ENCODE measurements at regions not wholly inside any gene's neighbourhood (a gene's known extent, or its start where the extent isn't known, plus 50 kb on each side); places are given as distances from the start of the nearest gene placed in this dataset.

DNA sequence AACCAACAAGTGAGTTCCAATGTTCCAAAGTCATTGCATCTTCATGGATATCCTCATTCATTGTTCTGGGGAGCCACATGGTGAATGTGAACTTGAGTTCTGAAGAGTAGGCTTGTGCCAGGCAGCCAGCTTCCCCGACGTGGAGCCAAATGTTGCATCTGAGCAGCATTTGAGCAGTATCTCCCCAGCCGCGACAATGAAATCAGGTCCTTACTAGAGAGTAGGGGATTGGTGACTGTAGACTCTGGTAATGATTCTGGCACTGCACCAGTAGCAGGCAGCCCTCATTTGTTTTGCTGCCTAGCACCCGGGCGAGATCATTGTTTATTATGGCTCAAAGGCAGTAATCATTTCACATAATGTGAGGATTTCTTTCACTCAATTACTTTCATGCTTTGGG lies 451.4 kb upstream of the C9orf72 start:
- H4K8ac ChIP-seq (replicated peaks; ENCODE audit: insufficient read length, low read depth, low read length) = no peak overlapping the region
- no peaks in the 10 kb centered on the region for H3K27me3 Mint-ChIP-seq (ENCODE audit: low read depth)
- no peaks in the 10 kb centered on the region for H3K79me2 ChIP-seq (ENCODE audit: insufficient read depth, low read length)
- H2BK15ac ChIP-seq (ENCODE audit: low read depth, low read length) = no peak overlapping the region
- no peaks in the 10 kb centered on the region for H3K27me3 ChIP-seq (ENCODE audit: insufficient read depth, low read length)
- no peak overlapping the region for H2BK12ac ChIP-seq (ENCODE audit: insufficient read length, low read depth, low read length)
- H3K9ac ChIP-seq (ENCODE audit: extremely low read depth, insufficient read length, low read length) = no peak overlapping the region
- H3K4me1 Mint-ChIP-seq = peaks cover 12 to 14% of the 10 kb centered on the region in 2 experiments
- H3K36me3 Mint-ChIP-seq (ENCODE audit: insufficient read depth in 1 of 3, low read depth in 3 of 3) = no peaks in the 10 kb centered on the region
- no peak overlapping the region for H3K56ac ChIP-seq (ENCODE audit: insufficient read length, low read depth, low read length)
- no peak overlapping the region for H3K27ac Mint-ChIP-seq
- no peak overlapping the region for H2BK5ac ChIP-seq (ENCODE audit: insufficient read length, low read length)
- no peak overlapping the region for H2AFZ ChIP-seq (ENCODE audit: low read length)
- no CpG with 5 or more reads among the region's 6 CpGs for WGBS (ENCODE audit: extremely low coverage, insufficient read length, low lambda C conversion rate)
- no peak overlapping the region for H2BK20ac ChIP-seq (ENCODE audit: low read depth, low read length, poor library complexity, severe bottlenecking)
- no peak overlapping the region for H3K27ac ChIP-seq (ENCODE audit: insufficient read length, low read depth, low read length)
- no peak overlapping the region for H3K4ac ChIP-seq (ENCODE audit: low read depth, low read length)
- H3K18ac ChIP-seq (ENCODE audit: insufficient read length, low read depth, low read length) = no peak overlapping the region
- H3K23me2 ChIP-seq (ENCODE audit: insufficient read length, low read depth, low read length, poor library complexity, severe bottlenecking) = no peaks in the 10 kb centered on the region
- no peaks in the 10 kb centered on the region for H3K9me3 ChIP-seq (ENCODE audit: control insufficient read depth, low read depth, low read length)
- no peaks in the 10 kb centered on the region for H4K20me1 ChIP-seq (ENCODE audit: control insufficient read depth, insufficient read depth, insufficient read length)
- no peak overlapping the region for H3K14ac ChIP-seq (ENCODE audit: insufficient read depth, low read length)
- H2AK5ac ChIP-seq (ENCODE audit: insufficient read length, low read length) = no peak overlapping the region
- TF ChIP-seq CTCF (conservative IDR thresholded peaks at IDR 0.05) = no peak
- no peaks in the 10 kb centered on the region for H3K79me1 ChIP-seq (ENCODE audit: insufficient read depth, low read depth, low read length, poor library complexity, severe bottlenecking)
- H4K5ac ChIP-seq (ENCODE audit: insufficient read length, low read depth, low read length) = no peak overlapping the region
- H3K9me3 Mint-ChIP-seq = no peaks in the 10 kb centered on the region
- no peak overlapping the region for H3K4me3 Mint-ChIP-seq
- H3K4me1 ChIP-seq (ENCODE audit: insufficient read depth, low read length) = no peaks in the 10 kb centered on the region
- DNase-seq = no peak
- H3T11ph ChIP-seq (ENCODE audit: low read length) = no peak overlapping the region
- no peak overlapping the region for H3K4me2 ChIP-seq (ENCODE audit: insufficient read depth, insufficient read length, low read length)
- no peak overlapping the region for H4K91ac ChIP-seq (ENCODE audit: insufficient read length, low read depth, low read length)
- H3K23ac ChIP-seq (ENCODE audit: insufficient read length, low read depth, low read length) = no peak overlapping the region
- H2BK120ac ChIP-seq (ENCODE audit: low read depth, low read length, poor library complexity, severe bottlenecking) = no peak overlapping the region

Measured in H9 (cell line).